Naive thymus-derived CD4-positive, alpha-beta T cell (primary cell): ENCODE measurements at regions not wholly inside any gene's neighbourhood (a gene's known extent, or its start where the extent isn't known, plus 50 kb on each side); places are given as distances from the start of the nearest gene placed in this dataset.

Source experiments
- ATAC-seq: fragments of 150-1000 bp; cut with Tn5 transposase; 2 replicates; pipeline ENCODE4 v1.10.0; 2021; ENCODE audit warnings: mild to moderate bottlenecking, moderate library complexity
- CTCF ChIA-PET: fragments of 350-600 bp; sonication (Branson Sonifier 250); formaldehyde crosslinking; loops from one replicate; lab custom pipeline; 2021; ENCODE audit warnings: antibody characterized with exemption; lab: Charles Lee
- POLR2A ChIA-PET: fragments of 350-600 bp; sonication (Branson Sonifier 250); formaldehyde crosslinking; loops from one replicate; lab custom pipeline; 2021; ENCODE audit warnings: antibody characterized with exemption, inconsistent platforms; lab: Charles Lee
- DNase-seq, 9 donors: peaks; one replicate each; pipeline versions ENCODE4 v3.0.0 to v3.0.0-alpha.2; 2020 to 2022; ENCODE audit warnings: mixed read lengths in 1 of 9
- H3K27ac ChIP-seq: one replicate; pipeline ENCODE4 v1.7.0; 2013; ENCODE audit warnings: mild to moderate bottlenecking, low read depth, low read length, moderate library complexity
- H3K27me3 ChIP-seq, 2 donors: one replicate each; pipeline ENCODE4 v1.7.0; 2013; ENCODE audit warnings: low read length in 2 of 2, mild to moderate bottlenecking in 2 of 2, moderate library complexity in 2 of 2; ENCODE audit not compliant: control insufficient read depth in 2 of 2, insufficient read depth in 2 of 2
- H3K36me3 ChIP-seq, 3 experiments: 1 replicate in 2 of 3; 2 replicates in 1 of 3; pipeline ENCODE4 v1.7.0; 2013; ENCODE audit warnings: low read length in 3 of 3, mild to moderate bottlenecking in 3 of 3, moderate library complexity in 1 of 3; ENCODE audit not compliant: insufficient read depth in 3 of 3, control insufficient read depth in 2 of 3
- H3K4me1 ChIP-seq, 2 donors: one replicate each; pipeline ENCODE4 v1.7.0; 2013; ENCODE audit warnings: low read length in 2 of 2, mild to moderate bottlenecking in 2 of 2, moderate library complexity in 1 of 2; ENCODE audit not compliant: control insufficient read depth in 2 of 2, insufficient read depth in 2 of 2
- H3K4me3 ChIP-seq: 2 replicates; pipeline ENCODE4 v1.7.0; 2013; ENCODE audit warnings: mild to moderate bottlenecking, low read length
- H3K9me3 ChIP-seq, 3 experiments: 1 replicate in 2 of 3; 2 replicates in 1 of 3; pipeline ENCODE4 v1.7.0; 2013; ENCODE audit warnings: low read length in 3 of 3; ENCODE audit not compliant: control insufficient read depth in 2 of 3
- H3K27ac Mint-ChIP-seq, 9 donors: one replicate each; pipeline ENCODE4 v1.8.0; 2020 to 2022; ENCODE audit warnings: mixed read lengths in 9 of 9, mild to moderate bottlenecking in 8 of 9, moderate library complexity in 5 of 9, inconsistent platforms in 2 of 9
- H3K27me3 Mint-ChIP-seq, 5 donors: one replicate each; pipeline ENCODE4 v1.8.0; 2021 to 2022; ENCODE audit warnings: mixed read lengths in 5 of 5, mild to moderate bottlenecking in 1 of 5
- H3K36me3 Mint-ChIP-seq, 5 donors: one replicate each; pipeline ENCODE4 v1.8.0; 2020 to 2022; ENCODE audit warnings: mixed read lengths in 5 of 5, mild to moderate bottlenecking in 3 of 5, inconsistent platforms in 1 of 5
- H3K4me1 Mint-ChIP-seq, 7 donors: one replicate each; pipeline ENCODE4 v1.8.0; 2020 to 2022; ENCODE audit warnings: mixed read lengths in 7 of 7, mild to moderate bottlenecking in 3 of 7, inconsistent platforms in 1 of 7
- H3K4me3 Mint-ChIP-seq, 10 donors: one replicate each; pipeline ENCODE4 v1.8.0; 2020 to 2022; ENCODE audit warnings: mild to moderate bottlenecking in 10 of 10, mixed read lengths in 10 of 10, moderate library complexity in 6 of 10, inconsistent platforms in 2 of 10
- H3K9me3 Mint-ChIP-seq, 11 donors: one replicate each; pipeline ENCODE4 v1.8.0; 2020 to 2022; ENCODE audit warnings: mixed read lengths in 11 of 11, mild to moderate bottlenecking in 4 of 11, inconsistent platforms in 1 of 11, moderate library complexity in 1 of 11
- intact Hi-C, 2 donors: fragments of 100-400 bp; cut with micrococcal nuclease; formaldehyde crosslinking; loops; one replicate each; pipeline ENCODE4 v1.15.1; 2023

DNA sequence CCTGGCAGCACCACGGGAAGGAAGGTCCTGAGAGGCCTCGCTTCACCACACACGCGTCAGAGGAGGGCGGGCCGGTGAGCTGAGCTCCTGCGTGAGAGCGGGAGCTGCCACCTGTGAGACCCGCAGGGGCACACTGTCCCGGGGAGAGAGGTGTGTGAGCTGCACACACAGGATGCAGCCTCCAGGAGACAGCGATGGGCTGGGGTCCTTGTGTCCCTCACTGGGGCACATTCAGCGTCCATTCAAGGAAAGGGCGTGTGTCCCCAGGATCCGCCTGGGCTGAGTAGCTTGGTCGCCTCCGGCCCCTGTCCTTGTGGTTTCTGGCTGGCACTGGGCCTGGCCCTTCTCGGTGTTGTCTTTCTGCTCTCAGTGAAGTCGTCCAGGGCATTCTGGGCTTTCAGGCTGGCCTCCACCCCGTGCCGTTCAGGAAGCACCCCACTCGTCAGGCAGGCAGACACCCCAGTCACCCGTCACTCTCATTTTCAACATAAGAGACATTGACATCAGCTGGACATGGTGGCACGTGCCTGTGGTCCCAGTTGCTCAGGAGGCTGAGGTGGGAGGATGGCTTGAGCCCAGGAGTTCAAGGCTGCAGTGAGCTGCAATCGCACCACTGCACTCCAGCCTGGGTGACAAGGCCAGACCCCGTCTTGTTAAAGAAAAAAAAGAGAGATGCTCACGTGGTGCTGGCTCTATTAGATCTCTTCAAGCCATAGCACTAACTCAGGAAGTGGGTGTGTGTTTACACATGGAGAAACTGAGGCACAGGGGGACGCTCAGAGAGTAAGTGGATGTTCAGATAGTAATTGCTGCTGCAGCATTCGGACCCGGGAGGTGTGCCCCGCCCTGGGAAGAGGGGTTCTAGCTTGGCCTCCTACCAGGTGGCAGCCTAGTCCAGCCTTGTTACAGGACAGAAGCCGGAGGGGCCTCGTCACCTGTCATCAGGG, 1081.6 kb downstream of the BRD1 start:
- Histone ChIP-seq H3K4me3 (no peak overlapping the region), H3K27ac (no peak overlapping the region), H3K9me3 (no peaks in the 10 kb centered on the region), H3K36me3 (no peaks in the 10 kb centered on the region), H3K27me3 (no peaks in the 10 kb centered on the region), H3K4me1 (no peaks in the 10 kb centered on the region)
- DNase-seq = no peak
- Mint-ChIP-seq H3K36me3 (no peaks in the 10 kb centered on the region), H3K27me3 (no peaks in the 10 kb centered on the region), H3K4me3 (no peak overlapping the region), H3K27ac (no peak overlapping the region), H3K4me1 (no peaks in the 10 kb centered on the region), H3K9me3 (peaks cover 0 to 5% (median 0%) of the 10 kb centered on the region in 11 donors)
- ChIA-PET POLR2A (no interaction called here), CTCF (no interaction called here)
- intact Hi-C loops = no loop called here
- ATAC-seq = no peak

- CTCF ChIA-PET = no interaction called here
- DNase-seq = peak in 1 of 9 donors; percentile 13
- Histone ChIP-seq H3K36me3 (no peaks in the 10 kb centered on the region), H3K9me3 (no peaks in the 10 kb centered on the region), H3K4me1 (no peaks in the 10 kb centered on the region), H3K27me3 (no peaks in the 10 kb centered on the region), H3K27ac (no peak overlapping the region), H3K4me3 (no peak overlapping the region)
- no peak overlapping the region for H3K27ac Mint-ChIP-seq
- H3K4me3 Mint-ChIP-seq = no peak overlapping the region
- intact Hi-C loops = no loop called here
- H3K27me3 Mint-ChIP-seq = no peaks in the 10 kb centered on the region
- H3K36me3 Mint-ChIP-seq = no peaks in the 10 kb centered on the region
- ATAC-seq = no peak
- POLR2A ChIA-PET = no interaction called here
- peaks cover 0 to 5% (median 0%) of the 10 kb centered on the region in 11 donors for H3K9me3 Mint-ChIP-seq
- no peaks in the 10 kb centered on the region for H3K4me1 Mint-ChIP-seq
Observed at GRCh38 chr22:48744967-48745841, 1082.5 kb downstream of the BRD1 start.

- no peaks in the 10 kb centered on the region for H3K36me3 ChIP-seq
- H3K9me3 ChIP-seq = no peaks in the 10 kb centered on the region
- no peak for ATAC-seq
- intact Hi-C loops = no loop called here
- H3K27me3 ChIP-seq = no peaks in the 10 kb centered on the region
- Mint-ChIP-seq H3K9me3 (peaks cover 0 to 7% (median 0%) of the 10 kb centered on the region in 11 donors), H3K36me3 (no peaks in the 10 kb centered on the region), H3K4me3 (no peak overlapping the region), H3K4me1 (no peaks in the 10 kb centered on the region), H3K27ac (no peak overlapping the region), H3K27me3 (no peaks in the 10 kb centered on the region)
- ChIA-PET CTCF (no interaction called here), POLR2A (no interaction called here)
- DNase-seq = peak in 1 of 9 donors; percentile 10
- H3K4me3 ChIP-seq = no peak overlapping the region
- no peaks in the 10 kb centered on the region for H3K4me1 ChIP-seq
- no peak overlapping the region for H3K27ac ChIP-seq
Observed at GRCh38 chr22:48744283-48744641, 1083.4 kb downstream of the BRD1 start.

GRCh38 chr22:48743601-48744282, 1083.9 kb downstream of the BRD1 start:
- Mint-ChIP-seq H3K4me1 (no peaks in the 10 kb centered on the region), H3K4me3 (no peak overlapping the region), H3K27ac (no peak overlapping the region), H3K27me3 (no peaks in the 10 kb centered on the region), H3K9me3 (peaks cover 0 to 7% (median 0%) of the 10 kb centered on the region in 11 donors), H3K36me3 (no peaks in the 10 kb centered on the region)
- Histone ChIP-seq H3K36me3 (no peaks in the 10 kb centered on the region), H3K27ac (no peak overlapping the region), H3K4me1 (no peaks in the 10 kb centered on the region), H3K9me3 (no peaks in the 10 kb centered on the region), H3K27me3 (no peaks in the 10 kb centered on the region), H3K4me3 (no peak overlapping the region)
- ATAC-seq = no peak
- ChIA-PET POLR2A (no interaction called here), CTCF (no interaction called here)
- peak in 1 of 9 donors; percentile 12 for DNase-seq
- intact Hi-C loops = no loop called here

DNA sequence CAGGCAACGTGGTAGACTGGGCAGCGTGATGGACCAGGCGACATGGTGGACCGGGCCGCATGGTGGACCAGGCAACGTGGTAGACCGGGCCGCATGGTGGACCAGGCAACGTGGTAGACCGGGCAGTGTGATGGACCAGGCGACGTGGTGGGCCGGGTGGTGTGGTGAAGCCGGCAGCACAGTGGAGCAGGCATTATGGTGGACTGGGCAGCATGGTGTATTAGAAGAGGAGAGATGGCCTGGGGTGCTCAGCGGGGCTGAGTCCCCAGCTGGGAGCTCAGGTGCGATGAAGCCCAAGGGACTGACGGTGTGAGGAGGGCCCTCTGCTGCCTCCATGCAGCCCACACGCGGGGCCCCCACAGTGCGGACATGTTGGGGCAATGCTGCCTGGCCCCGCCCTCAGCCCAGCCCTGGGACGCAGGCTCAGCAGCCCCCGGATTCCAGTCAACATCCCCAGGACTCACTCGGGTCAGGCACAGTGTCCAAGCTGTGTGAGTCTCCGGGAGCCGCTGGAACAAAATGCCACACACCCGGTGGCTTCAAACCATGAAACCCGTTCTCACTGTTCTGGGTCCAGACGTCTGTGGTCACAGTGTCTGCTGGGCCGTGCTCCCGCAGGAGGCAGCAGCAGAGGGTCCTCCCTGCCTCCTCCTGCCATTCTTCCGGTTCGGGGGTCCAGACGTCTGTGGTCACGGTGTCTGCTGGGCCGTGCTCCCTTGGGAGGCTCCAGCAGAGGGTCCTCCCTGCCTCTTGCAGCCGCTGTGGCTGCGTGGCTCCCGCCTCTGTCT, 1084.9 kb downstream of the BRD1 start:
- ChIA-PET CTCF (no interaction called here), POLR2A (no interaction called here)
- no peaks in the 10 kb centered on the region for H3K4me1 Mint-ChIP-seq
- Histone ChIP-seq H3K4me3 (no peak overlapping the region), H3K27ac (no peak overlapping the region), H3K27me3 (no peaks in the 10 kb centered on the region), H3K9me3 (no peaks in the 10 kb centered on the region), H3K4me1 (no peaks in the 10 kb centered on the region), H3K36me3 (no peaks in the 10 kb centered on the region)
- H3K36me3 Mint-ChIP-seq = no peaks in the 10 kb centered on the region
- DNase-seq (peak in 1 of 9 donors; percentile 16), ATAC-seq (no peak)
- H3K9me3 Mint-ChIP-seq = peaks cover 0 to 7% (median 0%) of the 10 kb centered on the region in 11 donors
- intact Hi-C loops = no loop called here
- no peaks in the 10 kb centered on the region for H3K27me3 Mint-ChIP-seq
- H3K27ac Mint-ChIP-seq = no peak overlapping the region
- no peak overlapping the region for H3K4me3 Mint-ChIP-seq

DNA sequence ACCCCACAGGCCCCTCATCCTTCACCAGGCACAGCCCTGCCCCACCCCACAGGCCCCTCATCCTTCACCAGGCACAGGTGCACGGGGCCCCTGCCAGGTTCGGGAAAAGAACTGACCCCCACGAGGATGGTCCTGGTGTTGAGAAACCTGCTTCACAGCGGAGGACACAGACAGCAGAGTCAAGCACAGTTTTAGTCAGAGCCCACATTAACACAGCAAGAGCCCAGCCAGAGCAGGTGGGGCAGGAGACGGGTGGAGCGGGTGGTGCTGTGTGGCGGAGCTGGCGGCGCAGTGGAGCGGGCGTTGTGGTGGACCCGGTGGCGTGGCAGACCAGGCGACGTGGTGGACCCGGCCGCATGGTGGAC, 1085.5 kb downstream of the BRD1 start:
- POLR2A ChIA-PET = no interaction called here
- Mint-ChIP-seq H3K9me3 (peaks cover 0 to 7% (median 0%) of the 10 kb centered on the region in 11 donors), H3K27ac (no peak overlapping the region), H3K36me3 (no peaks in the 10 kb centered on the region), H3K4me1 (no peaks in the 10 kb centered on the region), H3K4me3 (no peak overlapping the region), H3K27me3 (no peaks in the 10 kb centered on the region)
- Histone ChIP-seq H3K4me1 (no peaks in the 10 kb centered on the region), H3K36me3 (no peaks in the 10 kb centered on the region), H3K27ac (no peak overlapping the region), H3K4me3 (no peak overlapping the region), H3K27me3 (no peaks in the 10 kb centered on the region), H3K9me3 (no peaks in the 10 kb centered on the region)
- ATAC-seq (no peak), DNase-seq (no peak)
- intact Hi-C loops = no loop called here
- CTCF ChIA-PET = no interaction called here
